IMR-90 (cell line): ENCODE measurements at regions not wholly inside any gene's neighbourhood (a gene's known extent, or its start where the extent isn't known, plus 50 kb on each side); places are given as distances from the start of the nearest gene placed in this dataset.

Experiments
- ATAC-seq: fragments of 200-7000 bp; cut with Tn5 transposase; 2 replicates; pipeline ENCODE4 v1.9.1; 2020; ENCODE audit warnings: low read depth, mild to moderate bottlenecking, moderate library complexity
- BruUV-seq: library from RNA; stranded (reverse); fragments of 400-500 nt; replicated peaks from 2 replicates; lab custom pipeline; 2021; lab: Mats Ljungman, UMichigan
- CTCF ChIA-PET: fragments of 300-600 bp; formaldehyde crosslinking; extraction: SDS; loops from one replicate; lab custom pipeline; 2021; ENCODE audit warnings: antibody characterized with exemption; lab: Yijun Ruan, JAX
- POLR2A ChIA-PET: fragments of 300-600 bp; sonication (Branson Sonifier 250); formaldehyde crosslinking; loops from one replicate; lab custom pipeline; 2022; ENCODE audit warnings: antibody characterized with exemption; ENCODE audit not compliant: unreplicated experiment; lab: Charles Lee
- DNase-seq: peaks from one replicate; pipeline ENCODE4 v3.0.0; 2013
- H2AFZ ChIP-seq: replicated peaks from 2 replicates; pipeline ENCODE3; 2013; ENCODE audit warnings: low read length, mild to moderate bottlenecking; ENCODE audit not compliant: poor library complexity
- H2AK5ac ChIP-seq: 2 replicates; pipeline ENCODE4 v1.6.1; 2013; ENCODE audit warnings: low read depth, low read length, inconsistent platforms
- H2AK9ac ChIP-seq: replicated peaks from 2 replicates; pipeline ENCODE3; 2013; ENCODE audit warnings: mild to moderate bottlenecking, low read depth, low read length, moderate library complexity; ENCODE audit not compliant: poor library complexity
- H2BK120ac ChIP-seq: 2 replicates; pipeline ENCODE4 v1.6.1; 2013; ENCODE audit warnings: low read depth, low read length, inconsistent platforms
- H2BK15ac ChIP-seq: 3 replicates; pipeline ENCODE4 v1.6.1; 2013; ENCODE audit warnings: low read depth, low read length, inconsistent platforms
- H2BK20ac ChIP-seq: 2 replicates; pipeline ENCODE4 v1.6.1; 2013; ENCODE audit warnings: low read depth, mild to moderate bottlenecking, inconsistent platforms, low read length, moderate library complexity
- H2BK5ac ChIP-seq: 2 replicates; pipeline ENCODE4 v1.6.1; 2013; ENCODE audit warnings: mild to moderate bottlenecking, low read depth, low read length, inconsistent platforms; ENCODE audit not compliant: poor library complexity, severe bottlenecking
- H3K14ac ChIP-seq: replicated peaks from 2 replicates; pipeline ENCODE4 v1.6.1; 2013; ENCODE audit warnings: low read depth, low read length, inconsistent platforms
- H3K18ac ChIP-seq: 2 replicates; pipeline ENCODE4 v1.6.1; 2013; ENCODE audit warnings: low read depth, low read length, control low read depth
- H3K23ac ChIP-seq: 2 replicates; pipeline ENCODE4 v1.6.1; 2013; ENCODE audit warnings: low read depth, low read length, inconsistent platforms
- H3K27ac ChIP-seq: 2 replicates; pipeline ENCODE4 v1.5.1; 2013; ENCODE audit warnings: mild to moderate bottlenecking, control low read depth, low read length; ENCODE audit not compliant: insufficient read depth
- H3K27me3 ChIP-seq: 2 replicates; pipeline ENCODE4 v1.6.1; 2013; ENCODE audit warnings: low read length; ENCODE audit not compliant: control insufficient read depth, insufficient read depth
- H3K36me3 ChIP-seq: 2 replicates; pipeline ENCODE4 v1.6.1; 2013; ENCODE audit warnings: low read length, mixed read lengths; ENCODE audit not compliant: control insufficient read depth, insufficient read depth
- H3K4ac ChIP-seq: 2 replicates; pipeline ENCODE4 v1.6.1; 2013; ENCODE audit warnings: low read depth, low read length, inconsistent platforms
- H3K4me1 ChIP-seq: 2 replicates; pipeline ENCODE4 v1.6.1; 2013; ENCODE audit warnings: low read length, mixed read lengths; ENCODE audit not compliant: control insufficient read depth, insufficient read depth
- H3K4me2 ChIP-seq: 2 replicates; pipeline ENCODE4 v1.6.1; 2013; ENCODE audit warnings: low read depth, mild to moderate bottlenecking, control low read depth, low read length, moderate library complexity
- H3K4me3 ChIP-seq: 2 replicates; pipeline ENCODE4 v1.5.1; 2013; ENCODE audit warnings: low read depth, mild to moderate bottlenecking, control low read depth, low read length, moderate library complexity; ENCODE audit not compliant: insufficient read depth
- H3K56ac ChIP-seq: 2 replicates; pipeline ENCODE4 v1.6.1; 2013; ENCODE audit warnings: low read length, inconsistent platforms; ENCODE audit not compliant: insufficient read depth; ENCODE audit errors: extremely low read depth
- H3K79me1 ChIP-seq, 2 experiments: 2 replicates each; pipeline ENCODE4 v1.6.1; 2013; ENCODE audit warnings: low read length in 2 of 2, inconsistent platforms in 1 of 2, low read depth in 1 of 2
- H3K9ac ChIP-seq: 2 replicates; pipeline ENCODE4 v1.6.1; 2013; ENCODE audit warnings: low read depth, low read length, control low read depth
- H3K9me1 ChIP-seq: 2 replicates; pipeline ENCODE4 v1.6.1; 2013; ENCODE audit warnings: low read length, inconsistent platforms; ENCODE audit not compliant: insufficient read depth
- H3K9me3 ChIP-seq: 2 replicates; pipeline ENCODE4 v1.6.1; 2013; ENCODE audit warnings: low read length; ENCODE audit not compliant: control insufficient read depth, insufficient read depth
- H4K20me1 ChIP-seq: 2 replicates; pipeline ENCODE4 v1.6.1; 2013; ENCODE audit warnings: low read length, inconsistent platforms; ENCODE audit not compliant: insufficient read depth
- H4K5ac ChIP-seq: 2 replicates; pipeline ENCODE4 v1.6.1; 2013; ENCODE audit warnings: mild to moderate bottlenecking, low read depth, low read length, control low read depth
- H4K8ac ChIP-seq, 2 experiments: 2 replicates each; pipeline ENCODE4 v1.6.1; 2013; ENCODE audit warnings: low read depth in 2 of 2, low read length in 2 of 2, control low read depth in 1 of 2, inconsistent platforms in 1 of 2
- H4K91ac ChIP-seq: 2 replicates; pipeline ENCODE4 v1.6.1; 2013; ENCODE audit warnings: low read depth, low read length, inconsistent platforms; ENCODE audit not compliant: insufficient read depth
- CHD1 ChIP-seq: IDR thresholded peaks from 2 replicates; pipeline ENCODE4 v1.6.1; 2012; ENCODE audit warnings: low read depth, low read length, improper control_type of control experiment
- MAFK ChIP-seq: IDR thresholded peaks from 2 replicates; pipeline ENCODE4 v1.6.1; 2012; ENCODE audit warnings: low read depth, low read length, improper control_type of control experiment
- dilution Hi-C: fragments of 300-500 bp; cut with HindIII; formaldehyde crosslinking; loops from one replicate; pipeline ENCODE4 v1.14.3; 2018; ENCODE audit warnings: low sequenced_read_pairs; ENCODE audit not compliant: unreplicated experiment
- in situ Hi-C: fragments of 300-500 bp; cut with MboI; formaldehyde crosslinking; loops from 3 replicates; pipeline ENCODE4 v1.14.3; 2019; ENCODE audit warnings: low sequenced_read_pairs, inconsistent platforms, mixed read lengths
- intact Hi-C: fragments of 100-400 bp; cut with micrococcal nuclease; formaldehyde crosslinking; loops from 2 replicates; pipeline ENCODE4 v1.10.0; 2022

- H3K4ac ChIP-seq: no peak overlapping the region
- intact Hi-C loops: no loop called here
- H2AK9ac ChIP-seq: no peak overlapping the region
- in situ Hi-C loops: no loop called here
- H3K14ac ChIP-seq: no peak overlapping the region
- H3K9me3 ChIP-seq: no peaks in the 10 kb centered on the region
- no peak overlapping the region for H4K8ac ChIP-seq
- no peak for TF ChIP-seq CHD1
- peak; percentile 65 for TF ChIP-seq MAFK
- no peak overlapping the region for H4K5ac ChIP-seq
- ChIA-PET CTCF (no interaction called here), POLR2A (no interaction called here)
- H2BK15ac ChIP-seq: no peak overlapping the region
- H3K4me1 ChIP-seq: no peaks in the 10 kb centered on the region
- H3K27me3 ChIP-seq: no peaks in the 10 kb centered on the region
- H3K27ac ChIP-seq: no peak overlapping the region
- no peak overlapping the region for H4K91ac ChIP-seq
- no peak overlapping the region for H3K9ac ChIP-seq
- no peak for ATAC-seq
- H3K18ac ChIP-seq: no peak overlapping the region
- H2BK5ac ChIP-seq: no peak overlapping the region
- H2BK120ac ChIP-seq: no peak overlapping the region
- no peak overlapping the region for H2AFZ ChIP-seq
- H2AK5ac ChIP-seq: no peak overlapping the region
- no peak overlapping the region for H3K23ac ChIP-seq
- no peaks in the 10 kb centered on the region for H3K79me1 ChIP-seq
- no peaks in the 10 kb centered on the region for H3K36me3 ChIP-seq
- H3K4me2 ChIP-seq: no peak overlapping the region
- no peak overlapping the region for H3K56ac ChIP-seq
- dilution Hi-C loops: no loop called here
- no peak for DNase-seq
- H3K4me3 ChIP-seq: no peak overlapping the region
- H3K9me1 ChIP-seq: no peaks in the 10 kb centered on the region
- BruUV-seq: no TSS peak
- H4K20me1 ChIP-seq: no peaks in the 10 kb centered on the region
- no peak overlapping the region for H2BK20ac ChIP-seq
Measured at GRCh38 chr13:75124415-75124814, 357.6 kb downstream of the TBC1D4 start.
